Umbilical cord (tissue), 1 donor: ENCODE measurements at regions not wholly inside any gene's neighbourhood (a gene's known extent, or its start where the extent isn't known, plus 50 kb on each side); places are given as distances from the start of the nearest gene placed in this dataset.
A peak's percentile ranks its signal among the peaks of the same experiment; 100 is the strongest.

Experiments used
- DNase-seq: peaks from one replicate; pipeline ENCODE4 v3.0.0-alpha.2; 2015; ENCODE audit warnings: low spot score

- DNase-seq, result no peak
Measured at GRCh38 chr22:27115410-27115809, 458.0 kb downstream of the MIAT start.

- no peak for DNase-seq
Measured at GRCh38 chr22:27115816-27116256, 458.4 kb downstream of the MIAT start.

- no peak for DNase-seq
Measured at GRCh38 chr22:27116312-27117086, 459.1 kb downstream of the MIAT start.

- no peak for DNase-seq
Measured at GRCh38 chr22:27120036-27120435, 462.6 kb downstream of the MIAT start.

GRCh38 chr22:27122574-27122973 is 465.2 kb downstream of the MIAT start:
- no peak for DNase-seq

GRCh38 chr22:27123880-27124279 is 466.5 kb downstream of the MIAT start:
- no peak for DNase-seq

GRCh38 chr22:27124351-27124966 is 467.1 kb downstream of the MIAT start:
- DNase-seq, result peak; percentile 56

GRCh38 chr22:27125539-27125938 is 468.2 kb downstream of the MIAT start:
- DNase-seq, result no peak

GRCh38 chr22:27127911-27128310 is 470.5 kb downstream of the MIAT start:
- DNase-seq, result no peak

- no peak for DNase-seq
Measured at GRCh38 chr22:27128461-27129085, 471.2 kb downstream of the MIAT start.

- DNase-seq, result no peak
Measured at GRCh38 chr22:27129266-27129665, 471.9 kb downstream of the MIAT start.

- DNase-seq, result no peak
Measured at GRCh38 chr22:27130906-27131305, 473.5 kb downstream of the MIAT start.

GRCh38 chr22:27131346-27131745 is 474.0 kb downstream of the MIAT start:
- DNase-seq, result no peak

GRCh38 chr22:27132400-27132799 is 475.0 kb downstream of the MIAT start:
- DNase-seq, result no peak

GRCh38 chr22:27133019-27133431 is 475.6 kb downstream of the MIAT start:
- DNase-seq, result no peak

GRCh38 chr22:27133681-27134314 is 476.4 kb downstream of the MIAT start:
- DNase-seq, result peak; percentile 48

- peak; percentile 78 for DNase-seq
Measured at GRCh38 chr22:27134315-27134701, 476.9 kb downstream of the MIAT start.

GRCh38 chr22:27135031-27135981 is 477.9 kb downstream of the MIAT start:
- peak; percentile 84 for DNase-seq

GRCh38 chr22:27136596-27136995 is 479.2 kb downstream of the MIAT start:
- no peak for DNase-seq

- DNase-seq, result peak; percentile 75
Measured at GRCh38 chr22:27137871-27138337, 480.5 kb downstream of the MIAT start.

GRCh38 chr22:27138471-27138870 is 481.1 kb downstream of the MIAT start:
- DNase-seq, result no peak
